HepG2 (cell line): ENCODE measurements at regions not wholly inside any gene's neighbourhood (a gene's known extent, or its start where the extent isn't known, plus 50 kb on each side); places are given as distances from the start of the nearest gene placed in this dataset.

Source experiments
- CREM ChIP-seq, 2 experiments: sonication (generic) in 1 of 2; formaldehyde crosslinking in 1 of 2; IDR thresholded peaks; 2 replicates each; pipeline versions ENCODE4 v1.4.0 to v1.6.1; 2016 to 2020; ENCODE audit warnings: antibody characterized with exemption in 1 of 2, mild to moderate bottlenecking in 1 of 2, missing genetic modification reagents in 1 of 2
- EHMT2 ChIP-seq: fragments of 200-600 bp; sonication (generic); IDR thresholded peaks from 2 replicates; pipeline ENCODE4 v1.7.0; 2017; ENCODE audit warnings: antibody characterized with exemption, low read depth, low read length, borderline replicate concordance
- HNRNPL ChIP-seq: fragments of 200-400 bp; formaldehyde crosslinking; IDR thresholded peaks from 2 replicates; pipeline ENCODE4 v1.6.1; 2017; ENCODE audit warnings: mild to moderate bottlenecking, low read depth, low read length
- JUND ChIP-seq: sonication (generic); formaldehyde crosslinking; IDR thresholded peaks from 2 replicates; pipeline ENCODE4 v1.8.0; 2022; ENCODE audit warnings: mild to moderate bottlenecking, missing genetic modification reagents
- KLF16 ChIP-seq, 2 experiments: sonication (generic) in 1 of 2; formaldehyde crosslinking in 1 of 2; IDR thresholded peaks; 2 replicates each; pipeline versions ENCODE4 v1.6.1 to v1.8.0; 2016 to 2023; ENCODE audit warnings: missing genetic modification reagents in 2 of 2, missing compliant biosample characterization in 1 of 2
- SUZ12 ChIP-seq: fragments of 150-350 bp; IDR thresholded peaks from 2 replicates; pipeline ENCODE4 v1.6.1; 2014; ENCODE audit warnings: low read depth, low read length
- XRCC5 ChIP-seq: fragments of 200-400 bp; formaldehyde crosslinking; optimal IDR thresholded peaks from 2 replicates; pipeline ENCODE3; 2017; ENCODE audit warnings: mild to moderate bottlenecking, low read length
- ZIK1 ChIP-seq: sonication (generic); formaldehyde crosslinking; IDR thresholded peaks from 2 replicates; pipeline ENCODE4 v1.5.0; 2020; ENCODE audit warnings: mild to moderate bottlenecking, low read depth, missing genetic modification reagents, borderline replicate concordance
- ZNF839 ChIP-seq: sonication (generic); formaldehyde crosslinking; IDR thresholded peaks from 2 replicates; pipeline ENCODE4 v1.4.0; 2020; ENCODE audit warnings: missing genetic modification reagents, mild to moderate bottlenecking, borderline replicate concordance
- TF ChIP-seq, protein P1 (sequence below): sonication (generic); formaldehyde crosslinking; IDR thresholded peaks from 2 replicates; pipeline ENCODE4 v1.5.0; 2020; ENCODE audit warnings: mild to moderate bottlenecking, missing genetic modification reagents, moderate library complexity

DNA sequence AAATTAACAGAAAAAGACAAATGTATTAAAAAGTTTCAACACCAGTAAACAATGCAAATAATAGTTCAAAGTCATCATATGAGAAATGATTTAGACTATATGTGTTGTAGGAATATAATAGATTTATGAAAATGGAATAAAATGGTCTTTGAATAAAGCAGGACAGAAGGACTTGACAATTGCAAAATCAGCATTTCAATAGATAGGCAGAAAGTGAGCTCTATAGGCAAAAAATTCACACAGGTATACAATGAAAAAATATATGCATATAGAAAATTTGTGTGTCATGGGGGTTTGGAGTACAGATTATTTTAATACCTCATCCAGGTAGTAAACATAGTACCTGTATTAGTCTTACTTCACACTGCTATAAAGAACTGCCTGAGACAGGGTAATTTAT, 571.1 kb upstream of the EYS start:
- TF ChIP-seq JUND (CRISPR knock-in tag) (no peak), CREM (IDR thresholded peaks at IDR 0.05) (no peak), CREM (CRISPR knock-in tag; IDR thresholded peaks at IDR 0.05) (no peak), HNRNPL (no peak), ZIK1 (no peak), ZNF839 (CRISPR knock-in tag) (no peak), SUZ12 (no peak), EHMT2 (no peak), KLF16 (CRISPR knock-in tag; IDR thresholded peaks at IDR 0.05) (no peak), XRCC5 (no peak)
- TF ChIP-seq, protein P1, sequence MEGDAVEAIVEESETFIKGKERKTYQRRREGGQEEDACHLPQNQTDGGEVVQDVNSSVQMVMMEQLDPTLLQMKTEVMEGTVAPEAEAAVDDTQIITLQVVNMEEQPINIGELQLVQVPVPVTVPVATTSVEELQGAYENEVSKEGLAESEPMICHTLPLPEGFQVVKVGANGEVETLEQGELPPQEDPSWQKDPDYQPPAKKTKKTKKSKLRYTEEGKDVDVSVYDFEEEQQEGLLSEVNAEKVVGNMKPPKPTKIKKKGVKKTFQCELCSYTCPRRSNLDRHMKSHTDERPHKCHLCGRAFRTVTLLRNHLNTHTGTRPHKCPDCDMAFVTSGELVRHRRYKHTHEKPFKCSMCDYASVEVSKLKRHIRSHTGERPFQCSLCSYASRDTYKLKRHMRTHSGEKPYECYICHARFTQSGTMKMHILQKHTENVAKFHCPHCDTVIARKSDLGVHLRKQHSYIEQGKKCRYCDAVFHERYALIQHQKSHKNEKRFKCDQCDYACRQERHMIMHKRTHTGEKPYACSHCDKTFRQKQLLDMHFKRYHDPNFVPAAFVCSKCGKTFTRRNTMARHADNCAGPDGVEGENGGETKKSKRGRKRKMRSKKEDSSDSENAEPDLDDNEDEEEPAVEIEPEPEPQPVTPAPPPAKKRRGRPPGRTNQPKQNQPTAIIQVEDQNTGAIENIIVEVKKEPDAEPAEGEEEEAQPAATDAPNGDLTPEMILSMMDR (CRISPR knock-in tag): no peak
